MG63 (cell line): ENCODE measurements at regions not wholly inside any gene's neighbourhood (a gene's known extent, or its start where the extent isn't known, plus 50 kb on each side); places are given as distances from the start of the nearest gene placed in this dataset.
"Not testable (repeated sequence)": the region's sequence is repeated elsewhere in the genome, so short reads cannot be mapped to it uniquely, and the experiment has no call there.

ENCODE experiments used
- DNase-seq: peaks from one replicate; pipeline ENCODE4 v3.0.0-alpha.2; 2020
- H3K27me3 ChIP-seq: fragments of 250-450 bp; sonication (Bioruptor Pico); 2 replicates; pipeline ENCODE4 v1.5.1; 2020; ENCODE audit warnings: mild to moderate bottlenecking, moderate library complexity
- H3K36me3 ChIP-seq: fragments of 250-450 bp; sonication (Bioruptor Pico); 2 replicates; pipeline ENCODE4 v1.5.1; 2020; ENCODE audit warnings: mild to moderate bottlenecking, moderate library complexity
- H3K4me3 ChIP-seq: fragments of 250-450 bp; sonication (Bioruptor Pico); 2 replicates; pipeline ENCODE4 v1.5.1; 2020; ENCODE audit warnings: mild to moderate bottlenecking, moderate library complexity
- H3K9me3 ChIP-seq: fragments of 250-450 bp; sonication (Bioruptor Pico); 2 replicates; pipeline ENCODE4 v1.5.1; 2020; ENCODE audit warnings: mild to moderate bottlenecking, moderate library complexity

DNA sequence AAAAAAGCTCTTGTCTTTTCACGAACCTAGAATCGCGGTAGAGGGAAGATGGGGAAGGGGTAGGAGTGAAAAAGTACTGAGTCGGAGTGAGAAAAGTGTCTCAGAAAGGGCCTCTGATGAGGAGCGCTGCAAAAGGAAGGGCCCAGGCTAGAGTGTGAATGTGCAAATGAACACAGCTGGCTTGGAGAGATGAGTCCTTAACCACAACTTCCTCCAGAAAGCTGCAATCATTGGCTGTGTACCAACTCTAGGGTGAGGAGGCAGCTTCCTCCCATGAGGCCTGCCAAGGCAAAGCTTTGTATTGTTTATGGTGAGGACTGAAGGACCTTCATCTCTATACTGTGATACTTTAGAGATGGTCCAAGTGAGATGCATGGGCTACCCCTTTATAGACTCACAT is 566.9 kb upstream of the ANO5 start:
- Histone ChIP-seq H3K9me3 (no peaks in the 10 kb centered on the region), H3K27me3 (no peaks in the 10 kb centered on the region), H3K4me3 (no peak overlapping the region), H3K36me3 (no peaks in the 10 kb centered on the region)
- peak; percentile 26 for DNase-seq

- no peaks in the 10 kb centered on the region for H3K9me3 ChIP-seq
- H3K4me3 ChIP-seq, result no peak overlapping the region
- H3K36me3 ChIP-seq, result no peaks in the 10 kb centered on the region
- DNase-seq, result no peak
- no peaks in the 10 kb centered on the region for H3K27me3 ChIP-seq
Measured at GRCh38 chr11:21628641-21629040, 564.2 kb upstream of the ANO5 start.

DNA sequence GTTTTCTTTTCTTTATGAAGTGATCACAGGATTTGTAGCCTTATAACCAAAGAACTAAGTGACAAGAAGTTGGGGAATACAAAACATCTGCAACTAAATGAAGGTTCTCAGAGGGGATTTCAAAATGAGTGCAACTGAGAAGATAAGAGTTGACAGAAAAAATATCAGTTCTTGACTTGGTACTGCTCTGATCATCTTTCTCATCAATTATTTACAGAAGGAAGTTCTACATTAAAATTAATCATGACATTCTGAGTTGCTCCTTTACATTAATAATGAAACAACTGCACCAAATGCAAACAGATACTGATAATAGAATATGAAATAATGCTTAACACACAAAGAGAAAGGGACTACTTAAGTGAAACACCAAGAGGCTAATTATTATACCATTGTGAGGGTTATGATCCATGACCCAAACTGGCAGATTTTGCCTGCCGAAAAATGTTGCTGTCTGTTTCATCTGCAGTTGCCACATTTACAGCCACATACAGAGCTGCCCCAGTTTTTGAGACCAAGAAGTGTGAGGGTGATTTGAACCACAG is 561.9 kb upstream of the ANO5 start:
- no peak overlapping the region for H3K4me3 ChIP-seq
- H3K9me3 ChIP-seq, result no peaks in the 10 kb centered on the region
- H3K36me3 ChIP-seq, result no peaks in the 10 kb centered on the region
- DNase-seq, result no peak
- H3K27me3 ChIP-seq, result no peaks in the 10 kb centered on the region

DNA sequence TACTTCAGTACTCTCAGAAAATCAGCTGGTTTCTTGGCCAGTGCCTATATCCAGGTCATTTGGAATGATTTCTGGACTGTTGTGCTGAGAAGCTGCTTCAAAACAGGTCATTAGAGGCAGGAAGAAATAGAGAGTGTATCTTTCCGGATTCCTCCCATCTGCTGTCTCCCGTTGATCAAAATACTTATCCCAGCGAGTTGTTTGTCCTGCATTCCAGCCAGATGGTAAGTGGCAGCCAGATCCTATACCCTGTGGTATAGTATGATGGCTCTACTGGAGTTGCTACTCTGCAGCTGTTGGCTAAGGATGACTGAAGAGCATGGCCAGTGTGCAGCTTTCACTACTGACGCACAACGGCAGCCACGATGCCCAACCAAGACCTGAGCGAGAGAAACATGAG is 560.9 kb upstream of the ANO5 start:
- H3K36me3 ChIP-seq, result no peaks in the 10 kb centered on the region
- no peaks in the 10 kb centered on the region for H3K27me3 ChIP-seq
- DNase-seq, result no peak
- H3K4me3 ChIP-seq, result no peak overlapping the region
- H3K9me3 ChIP-seq, result no peaks in the 10 kb centered on the region

DNA sequence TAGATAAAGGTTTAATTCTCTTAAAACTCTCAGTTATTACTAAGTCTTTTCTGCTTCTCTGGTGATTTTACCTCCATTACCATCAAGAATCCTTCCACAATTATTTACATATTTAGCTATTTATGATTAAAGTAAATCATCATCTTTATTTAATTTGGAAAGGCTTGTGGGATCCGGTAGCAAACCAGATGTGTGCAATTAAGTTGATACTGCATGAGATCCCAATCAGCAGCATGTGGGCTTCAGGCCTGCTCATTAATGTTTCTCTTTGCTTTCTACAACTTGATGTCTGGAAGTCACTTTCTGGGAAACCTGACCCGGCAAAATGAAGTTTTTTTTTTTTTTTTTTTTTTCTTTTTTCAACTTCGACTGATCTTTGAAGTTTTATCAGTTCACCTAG is 558.4 kb upstream of the ANO5 start:
- Histone ChIP-seq H3K27me3 (no peaks in the 10 kb centered on the region), H3K4me3 (no peak overlapping the region), H3K36me3 (no peaks in the 10 kb centered on the region), H3K9me3 (no peaks in the 10 kb centered on the region)
- DNase-seq, result no peak

GRCh38 chr11:21634956-21635355 is 557.9 kb upstream of the ANO5 start:
- Histone ChIP-seq H3K9me3 (no peaks in the 10 kb centered on the region), H3K4me3 (no peak overlapping the region), H3K27me3 (no peaks in the 10 kb centered on the region), H3K36me3 (no peaks in the 10 kb centered on the region)
- no peak for DNase-seq

DNA sequence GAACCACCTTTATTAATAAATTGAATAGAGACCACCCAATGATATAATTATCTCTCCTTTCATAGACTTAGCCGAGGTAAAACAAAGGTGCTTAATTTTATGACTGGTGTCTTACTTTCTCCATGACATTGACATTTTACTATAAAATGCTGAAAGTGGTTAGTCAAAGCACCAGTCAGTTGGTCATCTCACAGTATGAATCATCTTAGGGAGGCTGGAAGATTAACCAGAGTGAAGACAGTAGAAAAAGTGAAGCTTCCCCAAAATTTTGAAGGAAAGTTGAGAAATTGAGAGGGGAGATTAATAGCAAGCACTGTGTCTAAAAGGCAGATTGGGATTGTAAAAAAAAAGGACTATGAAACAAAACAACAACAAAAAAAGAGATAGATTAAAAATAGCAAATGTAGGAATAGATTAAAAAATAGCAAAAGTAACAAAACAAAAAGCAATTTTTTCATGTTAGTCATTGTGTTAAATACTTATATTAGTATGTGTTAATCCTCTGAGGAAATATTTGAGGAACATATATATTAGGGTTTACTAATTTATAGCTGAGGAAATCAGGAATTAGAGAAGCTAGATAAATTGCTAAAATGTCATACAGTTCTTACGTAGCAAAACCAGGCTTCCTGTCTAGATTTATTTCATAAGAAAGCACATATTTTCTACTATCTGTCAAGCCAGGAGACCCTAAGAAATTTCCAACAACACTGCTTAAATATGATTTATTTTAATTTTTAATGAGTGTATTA is 557.3 kb upstream of the ANO5 start:
- Histone ChIP-seq H3K36me3 (no peaks in the 10 kb centered on the region), H3K9me3 (no peaks in the 10 kb centered on the region), H3K4me3 (no peak overlapping the region), H3K27me3 (no peaks in the 10 kb centered on the region)
- no peak for DNase-seq

GRCh38 chr11:21636561-21636960 is 556.3 kb upstream of the ANO5 start:
- H3K4me3 ChIP-seq, result no peak overlapping the region
- DNase-seq, result no peak

DNA sequence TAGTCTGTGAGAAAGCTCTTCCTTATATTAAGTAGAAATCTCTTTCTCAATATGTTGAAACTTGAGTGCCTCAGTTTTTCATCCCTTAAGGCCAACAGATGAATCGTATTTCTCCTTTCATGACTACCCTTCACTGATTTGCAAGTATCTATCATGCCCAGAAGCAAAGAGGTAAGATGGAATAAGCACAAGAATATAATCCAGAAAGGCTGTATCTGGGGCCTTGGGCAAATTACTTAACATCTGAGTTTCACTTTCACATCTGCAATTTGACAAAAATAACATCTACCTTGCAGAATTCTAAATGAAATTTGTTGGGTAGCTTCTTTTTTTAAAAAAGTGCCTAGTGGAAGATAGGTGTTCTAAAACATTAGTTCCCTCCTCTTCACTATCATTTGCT is 552.4 kb upstream of the ANO5 start:
- Histone ChIP-seq H3K9me3 (no peaks in the 10 kb centered on the region), H3K4me3 (no peak overlapping the region), H3K36me3 (no peaks in the 10 kb centered on the region), H3K27me3 (no peaks in the 10 kb centered on the region)
- DNase-seq, result no peak

More at GRCh38 chr11:21636561-21636960, 556.3 kb upstream of the ANO5 start:
- no peaks in the 10 kb centered on the region for H3K36me3 ChIP-seq
- no peaks in the 10 kb centered on the region for H3K27me3 ChIP-seq
- H3K9me3 ChIP-seq, result no peaks in the 10 kb centered on the region

- H3K9me3 ChIP-seq, result no peaks in the 10 kb centered on the region
- H3K4me3 ChIP-seq, result no peak overlapping the region
- no peak for DNase-seq
- no peaks in the 10 kb centered on the region for H3K36me3 ChIP-seq
- no peaks in the 10 kb centered on the region for H3K27me3 ChIP-seq
Measured at GRCh38 chr11:21641869-21642268, 551.0 kb upstream of the ANO5 start.

- no peaks in the 10 kb centered on the region for H3K9me3 ChIP-seq
- no peaks in the 10 kb centered on the region for H3K36me3 ChIP-seq
- DNase-seq, result no peak
- no peak overlapping the region for H3K4me3 ChIP-seq
- H3K27me3 ChIP-seq, result no peaks in the 10 kb centered on the region
Measured at GRCh38 chr11:21646351-21646750, 546.5 kb upstream of the ANO5 start.

DNA sequence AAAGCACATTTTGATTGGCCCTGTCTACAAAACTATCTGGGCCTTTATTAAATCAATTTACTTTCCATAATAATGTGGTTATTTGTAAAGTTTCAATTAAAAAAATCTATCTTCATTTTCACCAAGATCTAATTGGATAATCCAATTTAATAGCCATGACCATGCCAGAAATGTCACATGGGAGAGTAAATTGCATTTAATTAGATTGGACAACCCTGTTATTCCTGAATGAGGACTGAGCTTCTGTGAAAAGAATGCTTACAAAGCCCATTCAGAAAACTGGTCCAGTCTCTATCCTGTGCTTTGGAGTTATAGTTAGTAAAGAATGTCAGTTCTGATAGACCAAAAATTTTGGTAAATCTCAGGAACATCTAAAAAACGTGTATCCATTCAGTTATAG is 541.9 kb upstream of the ANO5 start:
- H3K4me3 ChIP-seq, result no peak overlapping the region
- H3K9me3 ChIP-seq, result no peaks in the 10 kb centered on the region
- no peaks in the 10 kb centered on the region for H3K27me3 ChIP-seq
- DNase-seq, result no peak
- no peaks in the 10 kb centered on the region for H3K36me3 ChIP-seq

- Histone ChIP-seq H3K9me3 (no peaks in the 10 kb centered on the region), H3K4me3 (no peak overlapping the region), H3K36me3 (no peaks in the 10 kb centered on the region), H3K27me3 (no peaks in the 10 kb centered on the region)
- DNase-seq, result no peak
Measured at GRCh38 chr11:21653951-21654421, 538.9 kb upstream of the ANO5 start.

- Histone ChIP-seq H3K36me3 (no peaks in the 10 kb centered on the region), H3K4me3 (no peak overlapping the region)
Measured at GRCh38 chr11:21656065-21656464, 536.8 kb upstream of the ANO5 start.

DNA sequence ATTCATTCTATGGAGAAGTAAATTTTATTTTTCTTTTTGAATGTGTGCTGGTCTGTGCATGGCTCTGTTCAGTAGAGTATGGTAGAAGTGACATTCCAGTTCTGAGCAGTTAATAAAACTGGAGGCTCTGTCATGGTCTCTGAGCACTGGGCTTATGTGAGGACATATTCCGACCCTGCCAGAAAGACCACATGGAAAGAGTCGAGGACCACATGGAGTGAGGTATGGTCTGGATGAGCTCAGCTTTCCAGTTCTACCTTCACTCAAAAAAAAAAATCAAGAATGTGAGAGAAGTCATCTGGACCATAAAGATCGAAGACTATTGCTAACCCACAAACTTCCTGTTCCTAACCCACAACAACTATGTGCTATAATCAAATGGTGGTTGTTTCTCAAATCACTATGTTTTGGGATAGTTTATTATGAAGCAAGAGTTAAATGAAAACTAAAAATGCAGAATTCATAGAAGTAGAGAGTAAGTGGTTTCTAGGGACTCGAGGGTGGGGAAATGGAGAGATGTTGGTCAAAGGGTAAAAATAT is 534.2 kb upstream of the ANO5 start:
- Histone ChIP-seq H3K36me3 (no peaks in the 10 kb centered on the region), H3K27me3 (no peaks in the 10 kb centered on the region), H3K4me3 (no peak overlapping the region), H3K9me3 (no peaks in the 10 kb centered on the region)
- DNase-seq, result no peak

More at GRCh38 chr11:21656065-21656464, 536.8 kb upstream of the ANO5 start:
- Histone ChIP-seq H3K27me3 (no peaks in the 10 kb centered on the region), H3K9me3 (no peaks in the 10 kb centered on the region)
- DNase-seq, result no peak

GRCh38 chr11:21659377-21659776 is 533.5 kb upstream of the ANO5 start:
- DNase-seq, H3K4me3 ChIP-seq, H3K36me3 ChIP-seq, H3K27me3 ChIP-seq, H3K9me3 ChIP-seq: not testable (repeated sequence)

DNA sequence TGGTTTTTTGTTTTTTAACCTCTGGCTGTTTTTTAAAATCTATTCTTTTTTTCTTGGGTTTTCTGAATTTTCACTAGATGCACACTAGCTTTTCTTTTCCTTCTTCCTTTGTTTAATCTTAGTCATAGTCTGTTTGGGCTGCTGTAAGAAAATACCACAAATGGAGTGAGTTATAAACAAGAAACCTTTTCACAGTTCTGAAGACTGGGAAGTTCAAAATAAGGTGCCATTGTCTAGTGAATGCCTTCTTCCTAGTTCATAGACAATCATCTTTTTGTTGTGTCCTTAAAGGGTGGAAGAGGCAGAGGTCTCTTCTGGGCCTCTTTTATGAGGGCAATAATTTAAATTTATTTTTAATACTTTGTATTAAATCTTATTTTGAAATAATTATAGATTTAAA is 532.9 kb upstream of the ANO5 start:
- no peaks in the 10 kb centered on the region for H3K9me3 ChIP-seq
- DNase-seq, result no peak
- H3K27me3 ChIP-seq, result no peaks in the 10 kb centered on the region
- no peak overlapping the region for H3K4me3 ChIP-seq
- no peaks in the 10 kb centered on the region for H3K36me3 ChIP-seq

DNA sequence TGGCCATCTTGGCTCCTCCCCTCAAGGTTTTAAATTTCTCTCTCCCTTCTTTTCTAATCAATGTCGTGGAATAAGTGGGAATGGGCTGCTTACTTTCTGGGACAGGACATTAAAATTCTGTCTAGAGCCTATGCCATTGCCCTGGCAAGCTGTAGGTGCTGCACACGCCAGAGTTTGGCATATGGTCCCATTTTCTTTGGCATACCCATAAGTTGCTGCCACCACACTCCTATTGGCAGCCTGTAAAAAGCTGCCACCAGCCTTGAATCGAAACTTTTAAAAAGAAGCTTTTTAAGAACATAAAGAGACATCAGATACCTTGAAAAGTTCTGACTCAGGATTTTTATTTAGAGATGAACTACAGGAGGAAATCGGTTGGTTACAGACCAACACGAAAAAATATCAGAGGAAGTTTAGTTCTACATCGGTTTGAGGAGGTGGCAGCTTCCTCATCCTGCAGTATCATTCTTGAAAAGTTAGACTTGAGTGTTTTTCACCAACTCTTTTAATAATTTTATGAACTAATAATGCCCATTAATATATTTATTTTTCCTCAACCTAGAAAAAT is 517.8 kb upstream of the ANO5 start:
- DNase-seq, result no peak
- Histone ChIP-seq H3K9me3 (no peaks in the 10 kb centered on the region), H3K4me3 (no peak overlapping the region), H3K27me3 (no peaks in the 10 kb centered on the region), H3K36me3 (no peaks in the 10 kb centered on the region)
